ENCODE measurements at regions not wholly inside any gene's neighbourhood (a gene's known extent, or its start where the extent isn't known, plus 50 kb on each side); places are given as distances from the start of the nearest gene placed in this dataset.
"Not testable (repeated sequence)": the region's sequence is repeated elsewhere in the genome, so short reads cannot be mapped to it uniquely, and the experiment has no call there.

GRCh38 chr17:16861152-16861551 is 110.8 kb downstream of the TNFRSF13B start:
- H4K20me1 ChIP-seq: not testable (repeated sequence)

DNA sequence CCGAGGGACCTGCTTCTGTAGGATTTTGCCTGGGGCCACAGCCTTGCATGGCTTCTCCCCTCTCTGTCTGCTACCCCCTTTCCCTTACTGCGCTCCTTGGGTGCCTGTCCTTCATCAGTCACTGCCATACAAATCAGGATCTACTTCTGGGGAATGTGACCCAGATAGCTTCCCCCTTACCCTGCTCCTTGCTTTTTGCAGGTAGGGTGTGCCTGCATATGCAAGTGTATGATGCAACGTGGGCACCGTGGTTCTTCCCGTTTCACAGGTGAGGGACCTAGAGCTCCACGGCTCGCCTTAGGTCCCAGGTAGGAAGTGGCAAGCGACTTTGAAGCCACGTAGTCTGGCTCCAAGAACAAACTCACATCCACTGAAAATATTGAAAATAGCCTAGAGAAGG is 111.5 kb downstream of the TNFRSF13B start:
- peaks cover 0 to 20% (median 16%) of the 10 kb centered on the region in 10 experiments; a peak in 13 of 20 replicates for H3K4me1 ChIP-seq
- H3K4me3 ChIP-seq; H3K4me2 ChIP-seq; H3K9ac ChIP-seq; H4K20me1 ChIP-seq; H3K27ac ChIP-seq; H3K9me3 ChIP-seq (replicated peaks in 1 of 11); H3K36me3 ChIP-seq; H3K27me3 ChIP-seq: not testable (repeated sequence)

More at GRCh38 chr17:16861152-16861551, 110.8 kb downstream of the TNFRSF13B start:
- H3K4me2 ChIP-seq; H3K27me3 ChIP-seq; H3K4me3 ChIP-seq; H3K9me3 ChIP-seq (replicated peaks in 1 of 11); H3K36me3 ChIP-seq; H3K27ac ChIP-seq; H3K9ac ChIP-seq: not testable (repeated sequence)
- peaks cover 0 to 25% (median 20%) of the 10 kb centered on the region in 10 experiments; a peak in 16 of 20 replicates for H3K4me1 ChIP-seq

DNA sequence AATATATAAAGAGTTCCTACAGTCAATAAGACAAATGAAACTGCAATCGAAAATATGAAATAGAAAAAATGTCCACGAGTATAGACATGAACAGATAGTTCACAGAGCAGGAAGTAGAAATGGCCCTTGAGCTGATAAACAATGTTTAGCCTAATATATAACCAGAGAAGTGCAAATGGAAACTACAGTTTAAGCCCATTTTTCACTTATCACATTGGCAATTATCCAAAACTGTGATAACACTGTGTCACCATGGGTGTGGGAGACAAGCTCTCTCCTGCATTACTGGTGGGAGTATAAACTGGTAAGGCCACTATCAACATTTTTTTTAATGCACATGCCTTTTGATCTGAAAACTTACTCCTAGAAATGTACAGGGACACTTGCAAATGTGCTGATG is 112.4 kb downstream of the TNFRSF13B start:
- H3K36me3 ChIP-seq; H3K4me3 ChIP-seq; H3K9me3 ChIP-seq (replicated peaks in 1 of 11); H3K27me3 ChIP-seq; H3K27ac ChIP-seq; H3K4me2 ChIP-seq; H3K9ac ChIP-seq; H4K20me1 ChIP-seq: not testable (repeated sequence)
- H3K4me1 ChIP-seq: peaks cover 0 to 26% (median 18%) of the 10 kb centered on the region in 10 experiments; a peak in 13 of 20 replicates

- H3K27me3 ChIP-seq; H3K9me3 ChIP-seq (replicated peaks in 1 of 11); H3K27ac ChIP-seq; H3K9ac ChIP-seq; H3K36me3 ChIP-seq; H4K20me1 ChIP-seq; H3K4me3 ChIP-seq: not testable (repeated sequence)
- Histone ChIP-seq H3K4me1 (peaks cover 0 to 35% (median 26%) of the 10 kb centered on the region in 10 experiments; a peak in 13 of 20 replicates), H3K4me2 (peak overlapping the region in 8 of 11 experiments; percentile 23 to 68 (median 60); a peak in 14 of 22 replicates)
Measured at GRCh38 chr17:16857746-16858145, 114.2 kb downstream of the TNFRSF13B start.

DNA sequence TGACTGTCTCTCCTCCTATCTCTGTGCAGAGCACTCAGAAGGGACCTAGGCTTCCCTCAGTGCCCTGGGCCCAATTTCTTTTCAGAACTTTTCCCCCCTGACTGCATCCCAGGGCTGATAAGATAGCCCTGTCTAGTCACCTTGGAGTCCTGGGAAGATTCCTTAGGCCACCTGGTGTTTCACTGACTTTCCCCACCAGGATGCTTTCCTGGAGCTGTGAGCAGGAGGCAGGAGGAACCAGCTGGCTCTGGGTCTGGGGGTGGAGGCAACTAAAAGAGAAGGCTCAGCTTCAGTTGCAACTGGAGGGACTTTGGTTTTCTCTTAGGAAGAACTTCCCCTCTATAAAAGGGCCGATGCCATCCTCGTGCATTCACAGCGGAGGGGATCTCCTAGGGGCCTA is 115.1 kb downstream of the TNFRSF13B start:
- not testable (repeated sequence) for H4K20me1 ChIP-seq; H3K36me3 ChIP-seq; H3K4me3 ChIP-seq; H3K27me3 ChIP-seq; H3K27ac ChIP-seq; H3K9ac ChIP-seq; H3K9me3 ChIP-seq (replicated peaks in 1 of 11)
- peaks cover 0 to 35% (median 26%) of the 10 kb centered on the region in 10 experiments; a peak in 13 of 20 replicates for H3K4me1 ChIP-seq
- peak overlapping the region in 7 of 11 experiments; percentile 43 to 68 (median 65); a peak in 13 of 22 replicates for H3K4me2 ChIP-seq

GRCh38 chr17:16856171-16856570 is 115.7 kb downstream of the TNFRSF13B start:
- Histone ChIP-seq H3K4me1 (peaks cover 0 to 35% (median 26%) of the 10 kb centered on the region in 10 experiments; a peak in 13 of 20 replicates), H3K4me2 (peak overlapping the region in 1 of 11 experiments; percentile 66; a peak in 1 of 22 replicates)
- H3K4me3 ChIP-seq; H3K9ac ChIP-seq; H3K27me3 ChIP-seq; H4K20me1 ChIP-seq; H3K36me3 ChIP-seq; H3K27ac ChIP-seq; H3K9me3 ChIP-seq (replicated peaks in 1 of 11): not testable (repeated sequence)

GRCh38 chr17:16854636-16855035 is 117.3 kb downstream of the TNFRSF13B start:
- H3K4me2 ChIP-seq: peak overlapping the region in 6 of 11 experiments; percentile 2 to 59 (median 41); a peak in 9 of 22 replicates
- not testable (repeated sequence) for H3K9ac ChIP-seq; H3K9me3 ChIP-seq (replicated peaks in 1 of 11); H3K36me3 ChIP-seq; H3K27ac ChIP-seq; H4K20me1 ChIP-seq; H3K27me3 ChIP-seq; H3K4me3 ChIP-seq
- peaks cover 0 to 35% (median 26%) of the 10 kb centered on the region in 10 experiments; a peak in 13 of 20 replicates for H3K4me1 ChIP-seq

GRCh38 chr17:16853661-16854320 is 118.1 kb downstream of the TNFRSF13B start:
- Histone ChIP-seq H3K27me3 (no peaks in the 10 kb centered on the region), H3K27ac (no peak overlapping the region), H3K9ac (no peak overlapping the region), H4K20me1 (no peaks in the 10 kb centered on the region), H3K4me3 (no peak overlapping the region), H3K4me2 (peak overlapping the region in 6 of 11 experiments; percentile 2 to 59 (median 41); a peak in 12 of 22 replicates), H3K9me3 (replicated peaks in 1 of 11) (no peaks in the 10 kb centered on the region; a peak in 1 of 22 replicates), H3K36me3 (no peaks in the 10 kb centered on the region), H3K4me1 (peaks cover 0 to 35% (median 26%) of the 10 kb centered on the region in 10 experiments; a peak in 13 of 20 replicates)
- TF ChIP-seq Cebpa-rat (IDR thresholded peaks at IDR 0.05): no peak

DNA sequence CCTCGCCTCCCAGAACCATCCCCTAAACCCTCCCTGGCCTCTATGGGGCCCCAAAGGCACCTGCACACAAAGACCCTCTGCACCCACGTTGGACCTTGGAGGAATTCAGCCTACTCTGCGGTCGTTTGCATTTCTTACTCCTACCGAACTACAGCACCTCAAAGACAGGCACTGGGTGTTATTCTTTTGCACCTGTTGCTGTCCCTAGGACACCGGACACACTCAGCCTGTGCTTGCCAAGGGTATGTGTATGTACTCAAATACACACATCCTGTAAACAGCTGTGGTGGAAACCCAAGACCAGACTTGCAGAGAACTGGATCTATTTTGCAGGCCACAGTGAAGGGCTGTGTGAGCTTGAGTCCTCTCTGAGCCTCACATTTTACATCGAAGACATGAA is 122.1 kb downstream of the TNFRSF13B start:
- not testable (repeated sequence) for H3K4me2 ChIP-seq; H3K9ac ChIP-seq; H3K27me3 ChIP-seq; H3K27ac ChIP-seq; H3K36me3 ChIP-seq; H4K20me1 ChIP-seq; H3K9me3 ChIP-seq (replicated peaks in 1 of 11); H3K4me3 ChIP-seq
- H3K4me1 ChIP-seq: peaks cover 0 to 12% (median 10%) of the 10 kb centered on the region in 10 experiments; a peak in 10 of 20 replicates

- H3K9me3 ChIP-seq (replicated peaks in 1 of 11); H3K27ac ChIP-seq; H3K9ac ChIP-seq; H4K20me1 ChIP-seq; H3K4me2 ChIP-seq; H3K36me3 ChIP-seq; H3K4me1 ChIP-seq; H3K4me3 ChIP-seq; H3K27me3 ChIP-seq: not testable (repeated sequence)
Measured at GRCh38 chr17:16848997-16849396, 122.9 kb downstream of the TNFRSF13B start.

DNA sequence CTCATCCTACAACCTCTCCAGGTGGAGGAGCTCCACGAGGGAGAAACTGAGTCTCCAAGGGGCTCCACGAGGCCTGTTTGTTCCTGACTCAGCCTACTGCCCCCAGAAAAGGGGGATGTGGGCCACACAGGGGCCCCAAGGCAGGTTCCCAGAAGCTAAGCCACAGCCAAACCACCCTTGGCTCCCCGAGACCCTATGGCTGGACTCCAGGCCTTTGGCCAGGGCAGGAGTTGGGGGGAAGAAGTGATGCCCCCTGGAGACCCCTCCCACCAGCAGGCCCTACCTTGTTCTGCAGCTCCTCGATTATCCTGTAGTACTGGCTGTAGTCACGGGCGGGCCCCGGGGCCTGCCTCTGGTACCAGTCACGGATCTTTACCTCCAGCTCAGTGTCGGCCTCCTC is 126.8 kb downstream of the TNFRSF13B start:
- not testable (repeated sequence) for H4K20me1 ChIP-seq; H3K4me2 ChIP-seq; H3K4me1 ChIP-seq; H3K4me3 ChIP-seq; H3K27ac ChIP-seq; H3K9me3 ChIP-seq (replicated peaks in 1 of 11); H3K27me3 ChIP-seq; H3K36me3 ChIP-seq; H3K9ac ChIP-seq

DNA sequence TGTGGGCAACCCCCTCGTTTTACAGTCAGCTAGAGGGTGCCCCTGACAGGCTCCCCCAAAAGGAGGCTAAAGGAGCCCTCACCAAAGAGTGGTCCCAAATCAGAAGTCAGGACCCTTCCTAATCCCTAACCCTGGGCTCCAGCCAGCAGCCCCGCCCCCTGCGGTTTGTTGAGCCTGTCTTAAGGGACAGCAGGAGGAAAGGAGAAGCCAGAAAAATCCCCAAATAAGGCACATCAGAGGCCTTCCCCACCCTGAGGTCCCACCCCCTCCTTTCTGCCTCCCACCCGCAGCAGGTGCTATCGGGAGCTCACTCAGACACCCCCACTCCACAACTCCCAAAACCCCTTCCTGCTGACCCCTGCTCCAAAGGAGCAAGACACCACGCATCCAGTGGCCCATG is 127.2 kb downstream of the TNFRSF13B start:
- H3K27me3 ChIP-seq; H3K36me3 ChIP-seq; H3K9ac ChIP-seq; H4K20me1 ChIP-seq; H3K4me1 ChIP-seq; H3K9me3 ChIP-seq (replicated peaks in 1 of 11); H3K27ac ChIP-seq; H3K4me2 ChIP-seq; H3K4me3 ChIP-seq: not testable (repeated sequence)

DNA sequence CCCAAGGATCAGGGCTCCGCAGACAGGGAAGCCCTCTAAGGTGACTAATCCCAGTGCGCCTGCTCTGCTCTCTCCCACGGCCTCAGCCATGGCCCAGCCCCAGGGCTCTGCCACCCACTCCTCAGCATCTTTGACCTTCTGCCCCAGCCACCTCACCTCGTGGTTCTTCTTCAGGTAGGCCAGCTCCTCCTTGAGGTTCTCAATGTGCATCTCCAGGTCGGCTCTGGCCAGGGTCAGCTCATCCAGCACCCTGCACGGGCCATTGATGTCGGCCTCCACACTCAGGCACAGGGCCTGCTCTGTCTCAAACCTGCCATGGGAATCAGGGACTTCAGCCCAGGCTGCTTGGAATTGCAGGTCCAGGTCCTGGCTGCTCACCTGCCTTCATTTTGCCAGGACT is 128.4 kb downstream of the TNFRSF13B start:
- not testable (repeated sequence) for H3K4me2 ChIP-seq

DNA sequence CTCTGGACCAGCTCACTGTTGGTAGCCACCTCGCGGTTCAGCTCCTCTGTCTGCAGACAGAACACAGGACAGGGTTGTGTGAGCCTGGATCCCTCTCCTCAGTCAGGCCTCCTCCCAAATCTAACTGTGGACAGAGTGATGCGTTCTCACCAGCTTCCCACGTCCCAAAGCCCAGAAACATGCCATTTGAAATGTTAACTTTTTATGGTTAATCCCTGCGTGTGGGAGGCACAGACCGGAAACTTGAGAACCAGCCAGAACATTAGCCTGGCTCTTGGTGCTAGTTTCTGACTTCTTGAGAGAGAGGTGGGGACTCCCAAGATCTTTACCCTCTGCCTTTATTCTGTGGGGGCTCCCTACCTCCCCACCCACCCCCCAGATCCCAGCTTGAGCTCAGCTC is 129.6 kb downstream of the TNFRSF13B start:
- H3K27ac ChIP-seq; H3K4me2 ChIP-seq; H3K4me3 ChIP-seq; H3K36me3 ChIP-seq; H3K9me3 ChIP-seq (replicated peaks in 1 of 11); H4K20me1 ChIP-seq; H3K27me3 ChIP-seq; H3K9ac ChIP-seq: not testable (repeated sequence)
- H3K4me1 ChIP-seq: peaks cover 0 to 12% (median 8%) of the 10 kb centered on the region in 10 experiments; a peak in 13 of 20 replicates

More for the DNA sequence above, 128.4 kb downstream of the TNFRSF13B start:
- not testable (repeated sequence) for H3K27me3 ChIP-seq; H3K9me3 ChIP-seq (replicated peaks in 1 of 11); H3K9ac ChIP-seq; H4K20me1 ChIP-seq; H3K4me3 ChIP-seq; H3K27ac ChIP-seq; H3K4me1 ChIP-seq; H3K36me3 ChIP-seq
